Glomerular endothelial cell (primary cell): ENCODE measurements at regions not wholly inside any gene's neighbourhood (a gene's known extent, or its start where the extent isn't known, plus 50 kb on each side); places are given as distances from the start of the nearest gene placed in this dataset.
"Not testable (repeated sequence)": the region's sequence is repeated elsewhere in the genome, so short reads cannot be mapped to it uniquely, and the experiment has no call there.

ENCODE experiments used
- DNase-seq: peaks from one replicate; pipeline ENCODE4 v3.0.0-alpha.2; 2011; ENCODE audit warnings: low read depth, low spot score; ENCODE audit errors: extremely low read depth

DNA sequence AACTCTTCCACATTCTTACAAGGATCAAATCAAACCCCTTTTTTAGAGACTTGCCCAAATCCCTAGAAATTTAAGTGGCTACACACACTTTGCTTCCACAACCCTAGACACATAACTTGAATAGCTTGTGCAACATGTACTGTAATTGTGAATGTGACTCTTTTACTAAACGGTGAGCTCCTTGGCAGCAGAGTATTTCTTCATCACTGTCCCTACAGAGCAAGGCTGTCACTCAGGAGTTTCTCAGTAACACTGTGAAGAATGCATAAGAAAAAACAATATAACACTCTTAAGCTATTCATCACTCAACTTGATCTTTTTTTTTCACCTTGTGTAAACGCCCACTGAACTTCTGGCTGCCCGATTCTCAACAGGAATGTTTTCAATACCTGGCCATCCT, 53.8 kb upstream of the ADAMTS18 start:
- DNase-seq: no peak

DNA sequence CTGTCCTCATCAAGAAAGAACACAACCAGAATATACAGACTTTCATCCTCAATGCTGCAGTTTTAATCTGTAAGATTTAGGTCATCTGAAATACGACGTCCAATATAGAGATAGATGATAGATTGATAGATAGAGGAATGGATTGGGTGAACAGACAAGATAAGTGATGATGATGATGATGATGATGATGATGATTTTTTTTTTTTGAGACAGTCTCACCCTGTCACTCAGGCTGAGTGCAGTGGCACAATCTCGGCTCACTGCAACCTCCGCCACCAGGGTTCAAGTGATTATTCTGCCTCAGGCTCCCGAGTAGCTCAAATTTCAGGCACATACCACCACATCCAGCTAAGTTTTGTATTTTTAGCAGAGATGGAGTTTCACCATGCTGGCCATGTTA, 56.3 kb upstream of the ADAMTS18 start:
- DNase-seq: no peak

DNA sequence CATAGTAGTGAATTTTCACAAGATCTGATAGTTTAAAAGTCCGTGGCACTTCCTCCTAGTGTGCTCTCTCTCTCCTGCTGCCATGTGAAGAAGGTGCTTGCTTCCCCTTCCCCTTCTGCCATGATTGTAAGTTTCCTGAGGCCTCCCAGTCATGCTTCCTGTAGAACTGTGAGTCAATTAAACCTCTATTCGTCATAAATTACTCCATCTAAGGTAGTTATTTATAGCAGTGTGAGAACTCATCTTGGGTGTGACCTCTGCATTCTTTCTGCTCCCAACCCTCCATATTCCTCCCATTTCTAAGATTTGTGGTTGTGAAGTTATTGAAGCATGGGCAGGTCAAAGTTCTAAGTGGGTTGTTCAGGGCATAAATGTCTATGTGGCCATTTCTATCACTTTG, 62.1 kb upstream of the ADAMTS18 start:
- no peak for DNase-seq

DNA sequence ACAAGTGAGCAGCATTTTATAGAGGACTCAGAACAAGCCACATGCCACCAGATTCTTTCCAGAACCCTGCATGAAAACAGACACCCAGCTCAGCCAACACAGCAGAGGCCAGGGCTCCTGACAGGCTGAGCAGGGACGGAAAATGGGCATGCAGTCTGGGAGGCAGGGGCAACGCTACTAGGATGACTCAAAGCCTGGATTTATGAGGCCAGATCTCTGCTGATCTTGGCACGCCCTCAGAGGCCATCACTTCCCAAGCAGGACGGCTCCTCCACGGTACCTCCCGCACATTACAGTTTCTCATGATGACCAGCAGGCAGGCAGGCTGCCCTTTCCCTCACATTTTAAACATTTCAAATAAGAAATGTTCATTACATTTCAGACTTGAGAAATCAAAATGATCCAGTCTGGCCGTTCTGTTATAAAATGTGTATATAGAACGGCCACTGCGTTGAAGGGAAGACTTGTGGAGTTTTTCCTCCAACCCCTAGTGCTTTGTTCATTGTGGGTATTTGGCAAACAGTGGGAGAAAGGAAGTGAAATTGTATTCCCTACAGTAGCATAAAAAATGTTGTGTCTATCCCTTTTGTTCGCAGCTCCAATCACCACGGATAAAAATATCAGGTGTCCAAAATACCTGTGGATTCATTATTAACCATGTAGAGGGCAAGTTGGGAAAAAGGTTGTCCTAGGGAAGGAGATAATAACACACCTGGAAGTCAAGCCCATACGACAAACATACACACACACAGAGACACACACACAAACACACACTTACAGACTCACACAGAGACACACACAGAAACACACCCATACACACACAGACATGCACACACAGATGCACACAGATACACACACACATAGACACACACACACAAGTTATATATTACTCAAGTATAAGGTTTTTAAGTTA, 64.8 kb upstream of the ADAMTS18 start:
- DNase-seq: peak; percentile 39

DNA sequence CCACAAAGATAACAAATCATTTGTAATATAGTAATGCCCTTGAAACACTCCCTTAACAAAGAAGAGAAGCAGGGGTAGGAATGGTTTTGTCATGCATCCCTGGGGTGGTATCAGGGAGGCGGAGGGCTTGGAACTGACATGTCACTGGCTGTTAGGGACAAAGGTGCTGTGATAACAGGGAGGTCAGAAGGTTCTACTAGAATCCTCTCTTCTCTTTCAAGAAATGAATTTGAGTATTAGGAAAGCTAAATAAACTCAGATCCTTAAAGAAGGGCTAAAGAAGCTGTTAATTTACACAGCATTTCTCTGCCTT, 65.4 kb upstream of the ADAMTS18 start:
- no peak for DNase-seq

DNA sequence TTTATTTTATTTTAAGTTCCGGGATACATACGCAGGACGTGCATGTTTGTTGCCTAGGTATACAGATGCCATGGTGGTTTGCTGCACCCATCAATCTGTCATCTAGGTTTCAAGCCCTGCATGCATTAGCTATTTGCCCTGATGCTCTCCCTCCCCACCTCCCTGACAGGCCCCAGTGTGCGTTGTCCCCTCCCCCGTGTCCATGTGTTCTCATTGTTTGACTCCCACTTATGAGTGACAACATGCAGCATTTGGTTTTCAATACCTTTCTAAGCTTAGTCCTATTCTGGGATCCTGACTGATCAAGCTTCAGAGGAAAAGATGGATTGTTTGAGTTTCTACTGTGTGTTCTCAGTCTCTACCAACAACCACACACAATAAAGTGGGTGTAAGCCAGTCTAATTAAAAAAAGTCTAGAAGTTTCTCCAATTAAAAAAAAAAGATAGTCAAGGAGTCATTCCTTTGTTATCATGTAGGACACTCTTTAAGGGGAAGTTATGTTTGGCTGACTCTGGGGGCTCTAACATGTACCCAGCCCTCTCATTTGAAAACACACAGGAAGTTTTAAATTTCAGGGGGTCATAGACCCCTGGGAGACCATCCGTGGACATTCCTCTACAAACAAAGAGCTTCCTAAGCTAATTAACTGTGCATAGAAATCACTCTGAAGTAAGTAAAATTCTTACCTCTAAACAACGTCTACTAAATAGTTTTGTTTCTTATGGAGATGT, 66.3 kb upstream of the ADAMTS18 start:
- no peak for DNase-seq

DNA sequence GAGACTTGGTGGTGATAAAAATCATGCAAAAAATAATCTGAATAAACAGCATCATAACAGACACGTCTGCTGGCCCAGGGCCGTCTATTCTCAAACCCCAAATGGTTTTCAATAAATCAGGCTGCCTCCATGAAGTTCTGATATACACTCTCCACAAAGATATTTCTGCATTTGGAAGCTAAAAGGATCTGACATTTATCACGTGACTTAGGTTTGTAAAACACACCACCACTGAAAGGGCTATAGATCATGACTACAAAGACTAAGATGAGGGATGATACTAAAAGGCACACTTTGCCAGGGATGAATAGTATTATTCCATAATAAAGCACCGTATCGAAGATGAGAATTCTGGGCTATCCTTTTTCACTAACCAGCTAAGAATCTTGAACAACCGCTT, 67.6 kb upstream of the ADAMTS18 start:
- DNase-seq: no peak

DNA sequence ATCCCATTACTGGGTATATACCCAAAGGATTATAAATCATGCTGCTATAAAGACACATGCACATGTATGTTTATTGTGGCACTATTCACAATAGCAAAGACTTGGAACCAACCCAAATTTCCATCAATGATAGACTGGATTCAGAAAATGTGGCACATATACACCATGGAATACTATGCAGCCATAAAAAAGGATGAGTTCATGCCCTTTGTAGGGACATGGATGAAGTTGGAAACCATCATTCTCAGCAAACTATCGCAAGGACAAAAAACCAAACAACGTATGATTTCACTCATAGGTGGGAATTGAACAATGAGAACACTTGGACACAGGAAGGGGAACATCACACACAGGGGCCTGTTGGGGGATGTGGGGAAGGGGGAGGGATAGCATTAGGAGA, 71.7 kb upstream of the ADAMTS18 start:
- not testable (repeated sequence) for DNase-seq

DNA sequence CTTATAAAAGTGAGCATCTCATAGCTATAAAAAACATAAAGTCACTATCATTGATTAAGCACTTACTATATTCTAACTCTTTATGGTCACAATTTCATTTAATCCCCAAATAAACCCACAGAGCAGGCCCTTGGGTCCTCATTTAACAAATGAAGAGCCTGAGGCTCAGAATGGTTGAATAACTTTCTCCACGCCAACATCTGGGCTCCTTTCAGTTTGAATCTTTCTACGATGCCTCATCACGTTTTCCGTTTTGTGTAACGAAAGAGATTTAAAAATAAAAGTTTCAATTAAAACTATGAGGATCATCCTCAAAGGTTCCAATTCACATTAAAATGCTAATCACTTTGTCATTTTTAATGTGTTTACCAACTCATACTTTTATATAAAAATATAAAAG, 74.2 kb upstream of the ADAMTS18 start:
- DNase-seq: no peak

DNA sequence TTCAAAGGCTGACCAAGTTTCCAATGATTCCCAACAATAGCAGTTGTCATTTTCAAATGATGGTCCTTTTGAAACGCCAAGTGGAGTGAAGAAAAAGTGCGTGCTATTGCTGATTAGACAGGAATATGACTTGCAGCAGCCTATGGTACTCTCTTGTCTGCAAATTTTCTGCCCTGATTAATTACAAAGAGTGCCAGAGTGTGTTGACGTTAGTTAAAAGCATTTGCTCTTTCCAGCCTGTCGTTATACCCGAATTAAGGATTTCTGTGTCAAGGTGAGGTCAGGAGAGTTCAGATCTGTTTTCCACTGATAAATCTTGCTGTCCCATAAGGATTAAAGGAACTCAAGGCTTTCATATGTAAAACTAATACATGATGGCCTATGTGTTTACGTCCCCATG, 75.0 kb upstream of the ADAMTS18 start:
- DNase-seq: no peak

DNA sequence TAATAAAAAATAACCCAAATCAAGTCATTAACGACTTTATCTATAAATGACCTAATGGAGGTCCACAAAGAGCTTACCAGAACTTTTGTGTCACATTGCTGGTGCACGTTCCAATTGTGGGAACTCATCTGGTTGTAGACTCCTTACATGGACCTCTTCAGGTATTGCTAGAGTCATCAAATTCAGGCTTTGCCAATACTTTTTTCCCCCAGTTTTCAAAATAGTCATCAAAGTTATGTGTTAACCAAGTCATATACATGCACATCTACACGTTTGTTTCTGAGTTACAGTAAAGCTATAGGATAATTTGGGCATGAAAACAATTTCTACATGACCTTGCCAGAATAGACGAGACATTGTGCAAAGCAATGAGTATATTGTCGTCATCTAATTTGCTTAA, 76.2 kb upstream of the ADAMTS18 start:
- no peak for DNase-seq

DNA sequence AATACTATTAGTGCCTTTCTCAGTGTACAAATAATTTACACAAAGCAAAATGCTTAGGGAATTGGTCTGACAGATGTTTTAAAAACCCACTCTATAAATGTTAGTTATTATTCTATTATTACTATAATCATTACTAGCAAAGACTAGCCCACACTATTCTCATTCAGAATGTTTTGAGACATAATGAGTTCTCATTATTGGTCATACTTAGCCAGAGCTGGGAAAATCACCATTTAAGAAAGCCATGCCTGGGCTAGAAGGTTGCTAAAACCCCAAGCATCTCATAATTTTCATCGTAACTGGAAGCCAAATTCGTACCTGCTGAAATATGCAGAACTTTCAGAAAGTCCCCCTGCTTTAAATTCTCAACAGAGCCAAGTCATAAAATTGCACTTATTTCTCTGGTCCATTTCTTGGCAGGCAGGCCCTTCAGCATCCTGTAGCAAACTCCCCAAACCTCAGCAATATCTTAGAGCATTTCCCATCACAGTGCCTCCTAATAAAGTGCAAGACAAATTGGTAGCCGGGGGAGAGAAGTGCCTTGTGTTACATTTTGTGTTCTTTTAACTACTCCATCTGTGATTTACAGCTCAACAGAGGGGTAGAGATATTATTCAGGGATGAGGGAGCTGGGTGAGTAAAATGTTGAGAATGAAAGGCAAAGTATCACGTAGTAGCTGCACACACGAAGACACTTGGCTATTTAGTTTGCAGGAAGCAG, 79.8 kb upstream of the ADAMTS18 start:
- DNase-seq: no peak

DNA sequence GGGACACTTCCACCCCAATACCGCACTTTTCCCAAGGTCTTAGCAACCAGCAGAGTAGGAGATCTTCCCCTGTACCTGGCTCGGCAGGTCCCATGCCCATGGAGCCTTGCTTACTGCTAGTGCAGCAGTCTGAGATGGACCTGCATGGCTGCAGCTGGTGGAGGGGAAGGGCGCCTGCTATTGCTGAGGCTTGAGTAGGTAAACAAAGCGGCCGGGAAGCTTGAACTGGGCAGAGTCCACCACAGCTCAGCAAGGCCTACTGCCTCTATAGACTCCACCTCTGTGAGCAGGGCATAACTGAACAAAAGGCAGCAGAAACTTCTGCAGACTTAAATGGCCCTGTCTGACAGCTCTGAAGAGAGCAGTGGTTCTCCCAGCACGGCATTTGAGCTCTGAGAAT, 90.4 kb upstream of the ADAMTS18 start:
- not testable (repeated sequence) for DNase-seq

DNA sequence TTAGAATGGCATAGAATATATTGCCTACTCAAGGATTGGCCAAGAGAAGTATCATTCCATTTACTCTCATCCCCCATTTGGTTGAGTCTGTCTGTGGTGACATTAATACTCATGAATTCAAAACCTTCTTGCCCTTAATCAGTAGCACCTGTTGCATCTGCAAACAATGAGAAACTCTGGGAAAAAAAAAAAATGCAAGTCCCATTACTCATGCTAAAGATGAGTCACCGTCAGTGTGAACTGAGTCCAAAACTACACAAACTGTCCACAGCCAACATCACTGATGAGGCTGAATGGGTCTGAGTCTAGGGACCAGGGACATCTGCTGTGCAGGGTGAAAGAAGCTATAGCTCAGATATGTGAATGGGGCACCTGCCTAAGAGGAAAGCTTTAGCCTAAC, 96.9 kb upstream of the ADAMTS18 start:
- no peak for DNase-seq

DNA sequence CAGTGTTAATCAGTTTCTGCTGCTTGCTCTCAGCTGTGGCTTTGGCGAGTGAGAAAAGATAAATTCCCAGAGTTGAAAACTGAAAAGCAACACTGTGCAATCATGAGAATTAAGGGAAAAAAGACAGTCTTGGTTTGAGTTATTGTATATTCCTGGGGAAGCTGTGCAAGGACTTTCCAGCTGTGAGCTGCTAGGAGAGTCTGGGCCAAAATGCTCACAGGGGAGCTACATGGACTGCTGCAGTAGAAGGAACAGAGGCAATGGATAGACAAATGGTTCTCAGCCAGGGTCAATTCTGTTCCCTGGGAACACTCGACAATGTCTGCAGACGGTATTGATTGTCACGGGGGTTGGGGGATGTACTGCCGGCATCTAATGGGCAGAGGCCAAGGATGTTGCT, 102.0 kb upstream of the ADAMTS18 start:
- DNase-seq: no peak

DNA sequence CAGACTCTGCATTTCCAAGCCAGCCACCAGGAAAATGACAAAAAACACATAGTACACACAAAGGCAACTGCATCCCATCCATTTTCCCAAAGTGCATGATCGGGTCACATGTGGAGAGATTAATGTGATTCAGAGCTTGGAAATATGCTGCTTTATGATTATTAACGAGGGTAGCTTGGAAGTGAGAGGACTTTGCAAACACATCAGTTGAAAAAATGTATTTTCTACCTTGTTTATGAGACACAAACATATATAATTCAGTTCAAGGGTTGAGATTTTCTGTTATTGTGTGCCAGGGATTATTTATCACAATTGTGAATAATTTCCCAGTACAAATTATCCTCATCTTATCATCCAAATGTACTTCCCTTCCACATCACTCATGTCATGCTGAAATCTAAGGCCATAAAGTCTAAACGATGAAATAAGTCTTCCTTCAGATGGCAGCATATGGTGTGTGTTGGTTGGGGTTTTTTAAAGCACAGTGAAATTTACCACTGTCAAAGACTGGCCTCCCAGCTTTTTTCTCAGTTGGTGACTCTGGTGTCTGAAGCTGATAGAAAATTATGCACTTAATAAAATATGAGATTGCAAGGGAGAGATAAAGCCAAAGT, 104.7 kb upstream of the ADAMTS18 start:
- no peak for DNase-seq

DNA sequence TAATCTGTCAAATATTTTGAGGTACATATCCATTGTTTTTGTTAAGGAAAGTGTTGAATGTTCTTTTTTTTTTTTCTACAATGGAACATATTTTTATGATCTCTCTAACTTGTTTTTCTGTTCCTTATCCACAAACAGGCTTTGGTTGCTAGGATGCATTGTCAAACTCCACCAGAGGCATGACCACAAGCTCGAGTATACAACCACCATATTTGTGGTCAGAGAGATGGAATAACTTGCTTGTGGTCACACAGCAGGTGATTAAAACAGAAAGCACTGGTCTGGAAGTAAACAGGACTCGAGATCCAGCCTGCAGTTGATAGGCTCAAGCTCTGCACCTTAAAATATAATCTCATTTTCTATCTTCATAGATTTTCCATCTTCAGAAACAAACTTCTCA, 105.8 kb upstream of the ADAMTS18 start:
- DNase-seq: no peak

DNA sequence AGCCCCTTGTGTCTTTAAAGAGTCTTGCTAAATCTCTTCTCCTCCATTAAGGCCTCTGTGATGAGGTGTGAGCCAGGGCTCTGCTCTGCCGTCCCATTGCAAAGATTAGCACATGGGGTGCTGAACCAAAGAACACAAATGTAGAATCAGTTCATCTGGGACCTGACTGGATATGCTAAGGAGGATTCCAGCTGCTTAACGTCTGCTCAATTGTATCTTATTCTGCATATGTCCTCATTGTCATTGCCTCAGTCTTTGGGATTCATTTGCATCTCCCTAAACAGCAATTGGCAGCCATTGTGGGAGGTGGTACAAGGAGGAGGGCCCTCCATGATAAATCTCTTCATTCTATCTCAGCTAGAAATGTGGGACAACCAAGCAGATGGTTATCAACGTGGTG, 106.3 kb upstream of the ADAMTS18 start:
- DNase-seq: no peak

DNA sequence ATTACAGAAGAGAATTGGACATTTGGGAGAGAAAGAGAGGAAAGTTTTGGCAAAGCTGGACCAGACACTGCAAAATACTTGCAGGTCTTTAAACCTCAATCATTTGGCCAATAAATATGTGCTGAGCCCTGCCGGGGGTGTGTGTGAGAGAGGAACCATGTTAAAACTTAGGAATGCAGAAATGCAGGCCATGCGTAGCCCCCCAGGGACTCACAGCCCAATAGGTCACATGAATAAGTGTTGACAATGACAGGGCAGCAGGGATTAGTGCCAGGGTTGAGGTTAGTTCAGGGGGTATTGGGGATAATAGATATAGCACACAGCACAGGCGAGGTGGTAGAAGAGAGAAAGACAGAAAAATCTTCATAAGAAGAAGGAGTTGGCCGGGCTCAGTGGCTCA, 113.3 kb upstream of the ADAMTS18 start:
- no peak for DNase-seq

DNA sequence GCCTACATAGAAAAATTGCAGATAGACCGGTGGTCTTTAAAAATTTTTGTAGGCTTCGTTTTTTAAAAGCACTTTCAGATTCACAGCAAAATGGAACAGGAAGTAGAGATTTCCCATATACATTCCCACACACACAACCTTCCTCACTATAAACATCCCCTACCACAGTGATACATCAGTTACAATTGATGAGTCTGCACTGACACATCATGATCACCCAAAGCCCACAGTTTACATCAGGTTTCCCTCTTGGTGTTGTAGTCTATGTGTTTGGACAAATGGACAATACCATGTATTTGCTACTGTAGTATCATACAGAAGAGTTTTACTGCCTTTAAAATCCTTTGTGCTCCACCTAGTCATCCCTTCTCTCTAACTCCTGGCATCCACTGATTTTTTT, 113.9 kb upstream of the ADAMTS18 start:
- no peak for DNase-seq

DNA sequence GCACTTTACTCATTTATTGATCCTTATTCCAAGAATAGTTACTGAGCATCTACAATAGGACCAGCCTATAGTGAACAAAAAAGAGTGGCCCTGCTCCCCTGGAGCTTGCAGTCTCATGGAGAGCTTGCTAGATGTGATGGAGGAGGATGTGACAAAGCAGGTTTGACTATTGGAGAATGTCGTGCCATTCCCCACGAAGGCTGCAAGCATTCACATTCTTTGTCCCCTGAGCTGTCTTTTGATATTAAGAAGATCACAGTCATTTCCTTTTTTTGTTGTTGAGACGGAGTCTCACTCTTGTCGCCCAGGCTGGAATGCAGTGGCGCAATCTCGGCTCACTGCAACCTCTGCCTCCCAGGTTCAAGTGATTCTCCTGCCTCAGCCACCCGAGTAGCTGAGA, 115.0 kb upstream of the ADAMTS18 start:
- DNase-seq: no peak
